Neural cell (in vitro differentiated cells): ENCODE measurements at regions not wholly inside any gene's neighbourhood (a gene's known extent, or its start where the extent isn't known, plus 50 kb on each side); places are given as distances from the start of the nearest gene placed in this dataset.

Source experiments
- H2AFZ ChIP-seq: fragments of 200-600, 300-800 bp; sonication (generic), shearing (Covaris generic); 2 replicates; pipeline ENCODE4 v1.6.0; 2014; ENCODE audit warnings: low read depth, mild to moderate bottlenecking, antibody characterized with exemption, low read length, moderate library complexity
- H3F3A ChIP-seq: fragments of 200-600 bp; shearing (Covaris generic); 2 replicates; pipeline ENCODE4 v1.6.1; 2016; ENCODE audit warnings: mild to moderate bottlenecking, moderate library complexity, mixed read lengths, antibody characterized with exemption, low read length; ENCODE audit not compliant: insufficient read depth, poor library complexity, severe bottlenecking
- H3K27ac ChIP-seq: fragments of 200-600, 300-800 bp; sonication (generic), shearing (Covaris generic); 2 replicates; pipeline ENCODE4 v1.5.1; 2014; ENCODE audit warnings: mild to moderate bottlenecking, low read length, moderate library complexity
- H3K27me3 ChIP-seq: fragments of 300-800, 200-600 bp; sonication (generic), shearing (Covaris generic); 2 replicates; pipeline ENCODE4 v1.6.0; 2014; ENCODE audit warnings: mild to moderate bottlenecking, low read depth, low read length, moderate library complexity; ENCODE audit not compliant: insufficient read depth
- H3K36me3 ChIP-seq: fragments of 300-800, 200-600 bp; sonication (generic), shearing (Covaris generic); 2 replicates; pipeline ENCODE4 v1.5.1; 2014; ENCODE audit warnings: mild to moderate bottlenecking, antibody characterized with exemption, low read length, moderate library complexity; ENCODE audit not compliant: insufficient read depth
- H3K4me2 ChIP-seq: fragments of 300-800, 200-600 bp; sonication (generic), shearing (Covaris generic); 2 replicates; pipeline ENCODE4 v1.6.0; 2014; ENCODE audit warnings: mild to moderate bottlenecking, low read length
- H3K4me3 ChIP-seq: fragments of 300-800, 200-600 bp; sonication (generic), shearing (Covaris generic); 2 replicates; pipeline ENCODE4 v1.5.1; 2014; ENCODE audit warnings: mild to moderate bottlenecking, low read length, moderate library complexity
- H3K79me2 ChIP-seq: fragments of 200-600 bp; shearing (Covaris generic); replicated peaks from 2 replicates; pipeline ENCODE4 v1.6.0; 2014; ENCODE audit warnings: mild to moderate bottlenecking, low read length, moderate library complexity; ENCODE audit not compliant: insufficient read depth
- H3K9ac ChIP-seq: fragments of 300-800, 200-600 bp; sonication (generic), shearing (Covaris generic); 2 replicates; pipeline ENCODE4 v1.6.1; 2016; ENCODE audit warnings: mild to moderate bottlenecking, low read length, mixed read lengths
- H3K9me2 ChIP-seq: fragments of 200-600 bp; shearing (Covaris generic); 2 replicates; pipeline ENCODE4 v1.6.1; 2016; ENCODE audit warnings: mild to moderate bottlenecking, low read length, mixed read lengths; ENCODE audit not compliant: insufficient read depth
- H3K9me3 ChIP-seq: fragments of 200-600, 300-800 bp; sonication (generic), shearing (Covaris generic); 2 replicates; pipeline ENCODE4 v1.6.1; 2016; ENCODE audit warnings: mild to moderate bottlenecking, mixed run types, low read length, moderate library complexity, mixed read lengths
- H4K20me1 ChIP-seq: fragments of 200-600 bp; shearing (Covaris generic); 2 replicates; pipeline ENCODE4 v1.6.1; 2016; ENCODE audit warnings: mild to moderate bottlenecking, mixed run types; ENCODE audit not compliant: insufficient read depth
- EP300 ChIP-seq: fragments of 450-650 bp; conservative IDR thresholded peaks from 2 replicates; pipeline ENCODE4 v1.6.1; 2014; ENCODE audit warnings: antibody characterized with exemption, mild to moderate bottlenecking, moderate library complexity; ENCODE audit not compliant: poor library complexity, severe bottlenecking
- EZH2 ChIP-seq: fragments of 200-600, 300-800 bp; shearing (Covaris generic), sonication (generic); IDR thresholded peaks from 2 replicates; pipeline ENCODE4 v1.6.1; 2014; ENCODE audit warnings: antibody characterized with exemption, low read length, borderline replicate concordance, mild to moderate bottlenecking; ENCODE audit not compliant: insufficient read depth, poor library complexity, severe bottlenecking
- MXI1 ChIP-seq: fragments of 450-650 bp; conservative IDR thresholded peaks from 2 replicates; pipeline ENCODE4 v1.6.1; 2014; ENCODE audit warnings: antibody characterized with exemption, mild to moderate bottlenecking; ENCODE audit not compliant: poor library complexity, severe bottlenecking
- POLR2AphosphoS5 ChIP-seq: IDR thresholded peaks from 2 replicates; pipeline ENCODE4 v1.6.1; 2012
- RAD21 ChIP-seq: fragments of 450-650 bp; conservative IDR thresholded peaks from 2 replicates; pipeline ENCODE4 v1.6.1; 2014; ENCODE audit warnings: antibody characterized with exemption, mild to moderate bottlenecking, moderate library complexity
- SMC3 ChIP-seq: fragments of 450-650 bp; conservative IDR thresholded peaks from 2 replicates; pipeline ENCODE4 v1.6.1; 2014; ENCODE audit warnings: antibody characterized with exemption, mild to moderate bottlenecking, moderate library complexity; ENCODE audit not compliant: poor library complexity
- TAF1 ChIP-seq: IDR thresholded peaks from 2 replicates; pipeline ENCODE4 v1.6.1; 2012; ENCODE audit warnings: low read depth
- TF ChIP-seq, protein P1 (sequence below): fragments of 450-650 bp; IDR thresholded peaks from 2 replicates; pipeline ENCODE4 v1.5.1; 2014; ENCODE audit warnings: antibody characterized with exemption, mild to moderate bottlenecking, moderate library complexity; ENCODE audit not compliant: poor library complexity, severe bottlenecking
- TF ChIP-seq, protein P2 (sequence below): IDR thresholded peaks from 2 replicates; pipeline ENCODE4 v1.6.1; 2012; ENCODE audit warnings: borderline replicate concordance

DNA sequence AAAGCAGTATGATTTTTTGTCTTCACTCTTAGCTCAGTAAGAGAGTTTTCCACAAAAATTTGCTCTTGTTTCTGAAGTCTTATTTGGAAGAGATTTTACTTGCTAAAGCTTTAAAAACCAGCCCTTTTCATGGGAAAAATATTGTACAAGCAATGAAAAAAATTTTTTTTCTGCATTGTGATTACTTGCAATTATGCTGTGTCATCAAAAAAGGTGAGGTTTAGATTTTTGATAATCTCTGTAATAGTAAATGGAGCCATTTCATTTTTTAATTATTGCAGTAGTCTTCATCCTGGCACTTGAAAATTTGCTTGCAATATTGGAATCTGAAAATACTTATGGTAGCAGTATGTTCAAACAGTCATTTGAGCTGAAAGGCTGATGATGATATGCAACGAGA, 447.4 kb downstream of the SH2D4B start:
- H3K9ac ChIP-seq, result no peak overlapping the region
- H2AFZ ChIP-seq, result no peak overlapping the region
- H3K9me3 ChIP-seq, result no peaks in the 10 kb centered on the region
- H3K4me2 ChIP-seq, result no peak overlapping the region
- H3K9me2 ChIP-seq, result no peaks in the 10 kb centered on the region
- no peak overlapping the region for H3K27ac ChIP-seq
- H3K79me2 ChIP-seq, result no peaks in the 10 kb centered on the region
- no peak overlapping the region for H3K4me3 ChIP-seq
- TF ChIP-seq, protein P1, sequence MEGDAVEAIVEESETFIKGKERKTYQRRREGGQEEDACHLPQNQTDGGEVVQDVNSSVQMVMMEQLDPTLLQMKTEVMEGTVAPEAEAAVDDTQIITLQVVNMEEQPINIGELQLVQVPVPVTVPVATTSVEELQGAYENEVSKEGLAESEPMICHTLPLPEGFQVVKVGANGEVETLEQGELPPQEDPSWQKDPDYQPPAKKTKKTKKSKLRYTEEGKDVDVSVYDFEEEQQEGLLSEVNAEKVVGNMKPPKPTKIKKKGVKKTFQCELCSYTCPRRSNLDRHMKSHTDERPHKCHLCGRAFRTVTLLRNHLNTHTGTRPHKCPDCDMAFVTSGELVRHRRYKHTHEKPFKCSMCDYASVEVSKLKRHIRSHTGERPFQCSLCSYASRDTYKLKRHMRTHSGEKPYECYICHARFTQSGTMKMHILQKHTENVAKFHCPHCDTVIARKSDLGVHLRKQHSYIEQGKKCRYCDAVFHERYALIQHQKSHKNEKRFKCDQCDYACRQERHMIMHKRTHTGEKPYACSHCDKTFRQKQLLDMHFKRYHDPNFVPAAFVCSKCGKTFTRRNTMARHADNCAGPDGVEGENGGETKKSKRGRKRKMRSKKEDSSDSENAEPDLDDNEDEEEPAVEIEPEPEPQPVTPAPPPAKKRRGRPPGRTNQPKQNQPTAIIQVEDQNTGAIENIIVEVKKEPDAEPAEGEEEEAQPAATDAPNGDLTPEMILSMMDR, result no peak
- TF ChIP-seq TAF1 (no peak), MXI1 (no peak), EZH2 (no peak), RAD21 (no peak), POLR2AphosphoS5 (no peak), EP300 (no peak), SMC3 (no peak)
- TF ChIP-seq, protein P2, sequence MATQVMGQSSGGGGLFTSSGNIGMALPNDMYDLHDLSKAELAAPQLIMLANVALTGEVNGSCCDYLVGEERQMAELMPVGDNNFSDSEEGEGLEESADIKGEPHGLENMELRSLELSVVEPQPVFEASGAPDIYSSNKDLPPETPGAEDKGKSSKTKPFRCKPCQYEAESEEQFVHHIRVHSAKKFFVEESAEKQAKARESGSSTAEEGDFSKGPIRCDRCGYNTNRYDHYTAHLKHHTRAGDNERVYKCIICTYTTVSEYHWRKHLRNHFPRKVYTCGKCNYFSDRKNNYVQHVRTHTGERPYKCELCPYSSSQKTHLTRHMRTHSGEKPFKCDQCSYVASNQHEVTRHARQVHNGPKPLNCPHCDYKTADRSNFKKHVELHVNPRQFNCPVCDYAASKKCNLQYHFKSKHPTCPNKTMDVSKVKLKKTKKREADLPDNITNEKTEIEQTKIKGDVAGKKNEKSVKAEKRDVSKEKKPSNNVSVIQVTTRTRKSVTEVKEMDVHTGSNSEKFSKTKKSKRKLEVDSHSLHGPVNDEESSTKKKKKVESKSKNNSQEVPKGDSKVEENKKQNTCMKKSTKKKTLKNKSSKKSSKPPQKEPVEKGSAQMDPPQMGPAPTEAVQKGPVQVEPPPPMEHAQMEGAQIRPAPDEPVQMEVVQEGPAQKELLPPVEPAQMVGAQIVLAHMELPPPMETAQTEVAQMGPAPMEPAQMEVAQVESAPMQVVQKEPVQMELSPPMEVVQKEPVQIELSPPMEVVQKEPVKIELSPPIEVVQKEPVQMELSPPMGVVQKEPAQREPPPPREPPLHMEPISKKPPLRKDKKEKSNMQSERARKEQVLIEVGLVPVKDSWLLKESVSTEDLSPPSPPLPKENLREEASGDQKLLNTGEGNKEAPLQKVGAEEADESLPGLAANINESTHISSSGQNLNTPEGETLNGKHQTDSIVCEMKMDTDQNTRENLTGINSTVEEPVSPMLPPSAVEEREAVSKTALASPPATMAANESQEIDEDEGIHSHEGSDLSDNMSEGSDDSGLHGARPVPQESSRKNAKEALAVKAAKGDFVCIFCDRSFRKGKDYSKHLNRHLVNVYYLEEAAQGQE, result no peak
- H3K36me3 ChIP-seq, result no peaks in the 10 kb centered on the region
- H4K20me1 ChIP-seq, result no peaks in the 10 kb centered on the region
- H3F3A ChIP-seq, result no peaks in the 10 kb centered on the region
- H3K27me3 ChIP-seq, result no peaks in the 10 kb centered on the region

DNA sequence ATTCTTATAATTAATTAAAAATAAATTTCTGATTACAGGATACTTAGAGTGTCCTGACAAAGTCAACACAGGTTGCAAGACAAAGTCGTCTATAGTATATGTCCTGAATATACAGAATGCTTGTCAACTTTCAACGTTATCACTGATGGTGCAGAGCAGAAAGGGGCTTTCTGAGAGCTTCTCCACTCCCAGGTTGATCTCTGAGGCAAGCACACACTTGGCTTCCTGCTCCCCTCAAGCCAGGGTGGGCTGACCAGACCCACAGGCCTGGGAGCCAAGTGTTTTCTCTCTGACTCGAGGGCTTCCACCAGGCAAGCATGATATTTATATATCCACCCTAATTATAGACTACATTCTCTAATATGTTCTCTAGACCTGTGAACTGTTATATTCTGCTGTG, 448.9 kb downstream of the SH2D4B start:
- no peaks in the 10 kb centered on the region for H3K79me2 ChIP-seq
- H3F3A ChIP-seq, result no peaks in the 10 kb centered on the region
- no peak overlapping the region for H3K27ac ChIP-seq
- H3K36me3 ChIP-seq, result no peaks in the 10 kb centered on the region
- H3K9ac ChIP-seq, result no peak overlapping the region
- no peak overlapping the region for H3K4me2 ChIP-seq
- H3K9me3 ChIP-seq, result no peaks in the 10 kb centered on the region
- no peak overlapping the region for H3K4me3 ChIP-seq
- H4K20me1 ChIP-seq, result no peaks in the 10 kb centered on the region
- H3K9me2 ChIP-seq, result no peaks in the 10 kb centered on the region
- no peak overlapping the region for H2AFZ ChIP-seq
- no peak for TF ChIP-seq RAD21
- no peak for TF ChIP-seq EZH2
- no peak for TF ChIP-seq EP300
- TF ChIP-seq MXI1, result no peak
- no peak for TF ChIP-seq SMC3
- no peak for TF ChIP-seq POLR2AphosphoS5
- no peak for TF ChIP-seq TAF1
- TF ChIP-seq, protein P2, result no peak
- TF ChIP-seq, protein P1, result no peak
- H3K27me3 ChIP-seq, result no peaks in the 10 kb centered on the region
